Kidney epithelial cell (primary cell): ENCODE measurements at regions not wholly inside any gene's neighbourhood (a gene's known extent, or its start where the extent isn't known, plus 50 kb on each side); places are given as distances from the start of the nearest gene placed in this dataset.

Source experiments
- DNase-seq: peaks from one replicate; pipeline ENCODE4 v3.0.0-alpha.2; 2010; ENCODE audit warnings: low read depth
- H3K27me3 ChIP-seq: 2 replicates; pipeline ENCODE4 v1.6.0; 2011; ENCODE audit warnings: low read length; ENCODE audit not compliant: control insufficient read depth, insufficient read depth
- H3K36me3 ChIP-seq: 2 replicates; pipeline ENCODE4 v1.5.1; 2011; ENCODE audit warnings: low read length; ENCODE audit not compliant: control insufficient read depth, insufficient read depth
- H3K4me3 ChIP-seq: 2 replicates; pipeline ENCODE4 v1.5.1; 2011; ENCODE audit warnings: low read depth, mild to moderate bottlenecking, control low read depth, low read length
- CTCF ChIP-seq: IDR thresholded peaks from 2 replicates; pipeline ENCODE4 v1.5.1; 2011; ENCODE audit warnings: mild to moderate bottlenecking, moderate library complexity, low read length, control low read depth, inconsistent platforms; ENCODE audit not compliant: insufficient read depth, poor library complexity, severe bottlenecking

- no peaks in the 10 kb centered on the region for H3K36me3 ChIP-seq
- no peaks in the 10 kb centered on the region for H3K27me3 ChIP-seq
- H3K4me3 ChIP-seq, result no peak overlapping the region
- no peak for DNase-seq
- no peak for TF ChIP-seq CTCF
Observed at GRCh38 chr2:156657809-156658208, 221.6 kb downstream of the GPD2 start.

GRCh38 chr2:156659694-156660093 is 223.5 kb downstream of the GPD2 start:
- no peaks in the 10 kb centered on the region for H3K36me3 ChIP-seq
- TF ChIP-seq CTCF, result no peak
- H3K4me3 ChIP-seq, result no peak overlapping the region
- H3K27me3 ChIP-seq, result no peaks in the 10 kb centered on the region
- no peak for DNase-seq

GRCh38 chr2:156663757-156664409 is 227.7 kb downstream of the GPD2 start:
- Histone ChIP-seq H3K36me3 (no peaks in the 10 kb centered on the region), H3K4me3 (no peak overlapping the region), H3K27me3 (no peaks in the 10 kb centered on the region)
- DNase-seq, result no peak
- TF ChIP-seq CTCF, result no peak

GRCh38 chr2:156666130-156666785 is 230.1 kb downstream of the GPD2 start:
- DNase-seq, result no peak
- H3K4me3 ChIP-seq, result no peak overlapping the region
- TF ChIP-seq CTCF, result no peak

GRCh38 chr2:156670104-156670503 is 233.9 kb downstream of the GPD2 start:
- no peak for TF ChIP-seq CTCF
- DNase-seq, result no peak
- Histone ChIP-seq H3K4me3 (no peak overlapping the region), H3K36me3 (no peaks in the 10 kb centered on the region), H3K27me3 (no peaks in the 10 kb centered on the region)

More at GRCh38 chr2:156666130-156666785, 230.1 kb downstream of the GPD2 start:
- H3K27me3 ChIP-seq, result no peaks in the 10 kb centered on the region
- no peaks in the 10 kb centered on the region for H3K36me3 ChIP-seq

GRCh38 chr2:156671706-156672361 is 235.7 kb downstream of the GPD2 start:
- no peak for TF ChIP-seq CTCF
- Histone ChIP-seq H3K27me3 (no peaks in the 10 kb centered on the region), H3K4me3 (no peak overlapping the region), H3K36me3 (no peaks in the 10 kb centered on the region)
- no peak for DNase-seq
